ENCODE measurements at regions not wholly inside any gene's neighbourhood (a gene's known extent, or its start where the extent isn't known, plus 50 kb on each side); places are given as distances from the start of the nearest gene placed in this dataset.

- H3K79me2 ChIP-seq: no peaks in the 10 kb centered on the region
- H3K36me3 ChIP-seq (replicated peaks; ENCODE audit: insufficient read depth, low read depth): no peaks in the 10 kb centered on the region
- no peak for DNase-seq (ENCODE audit: low spot score)
- H3K4me2 ChIP-seq: no peak overlapping the region
- H3K4me1 ChIP-seq (ENCODE audit: insufficient read depth): no peaks in the 10 kb centered on the region
- H3K9me2 ChIP-seq (replicated peaks; ENCODE audit: insufficient read depth): no peaks in the 10 kb centered on the region
- no peak overlapping the region for H3K4me3 ChIP-seq
- no peak for TF ChIP-seq EZH2 (IDR thresholded peaks at IDR 0.05; ENCODE audit: borderline replicate concordance)
- no peak for TF ChIP-seq EZH2phosphoT487 (IDR thresholded peaks at IDR 0.05; ENCODE audit: low read depth, severe bottlenecking, unreplicated experiment)
- no peak for TF ChIP-seq CTCF (IDR thresholded peaks at IDR 0.05; ENCODE audit: poor library complexity)
- peaks cover 3% of the 10 kb centered on the region for H3K27me3 ChIP-seq
- no peaks in the 10 kb centered on the region for H3K9me3 ChIP-seq (ENCODE audit: low read depth)
- H3K27ac ChIP-seq: no peak overlapping the region
- WGBS (ENCODE audit: low lambda C conversion rate, missing lambda C conversion rate): 81% methylated on average over 4 of the region's 4 CpGs
- H2AFZ ChIP-seq: no peak overlapping the region
- no peaks in the 10 kb centered on the region for H4K20me1 ChIP-seq (ENCODE audit: insufficient read depth, poor library complexity, severe bottlenecking)
These were observed 78.3 kb upstream of the RGMA start for GRCh38 chr15:93167291-93167690.

- H3K27ac ChIP-seq: no peak overlapping the region
- no peak overlapping the region for H3K4me3 ChIP-seq
- no peak overlapping the region for H3K4me2 ChIP-seq
- H3K9me2 ChIP-seq (replicated peaks; ENCODE audit: insufficient read depth): no peaks in the 10 kb centered on the region
- 82% methylated on average over 8 of the region's 8 CpGs for WGBS (ENCODE audit: low lambda C conversion rate, missing lambda C conversion rate)
- peaks cover 3% of the 10 kb centered on the region for H3K27me3 ChIP-seq
- no peaks in the 10 kb centered on the region for H3K4me1 ChIP-seq (ENCODE audit: insufficient read depth)
- no peak overlapping the region for H2AFZ ChIP-seq
- DNase-seq (ENCODE audit: low spot score): no peak
- no peaks in the 10 kb centered on the region for H4K20me1 ChIP-seq (ENCODE audit: insufficient read depth, poor library complexity, severe bottlenecking)
- H3K79me2 ChIP-seq: no peaks in the 10 kb centered on the region
- TF ChIP-seq EZH2phosphoT487 (IDR thresholded peaks at IDR 0.05; ENCODE audit: low read depth, severe bottlenecking, unreplicated experiment) (no peak), EZH2 (IDR thresholded peaks at IDR 0.05; ENCODE audit: borderline replicate concordance) (no peak), CTCF (IDR thresholded peaks at IDR 0.05; ENCODE audit: poor library complexity) (no peak)
- H3K36me3 ChIP-seq (replicated peaks; ENCODE audit: insufficient read depth, low read depth): no peaks in the 10 kb centered on the region
- H3K9me3 ChIP-seq (ENCODE audit: low read depth): no peaks in the 10 kb centered on the region
These were observed 77.7 kb upstream of the RGMA start for GRCh38 chr15:93166675-93167074.

GRCh38 chr15:93165734-93166470 is 76.9 kb upstream of the RGMA start:
- Histone ChIP-seq H3K4me1 (ENCODE audit: insufficient read depth) (no peaks in the 10 kb centered on the region), H3K9me2 (replicated peaks; ENCODE audit: insufficient read depth) (no peaks in the 10 kb centered on the region), H3K27me3 (peaks cover 3% of the 10 kb centered on the region), H3K4me2 (no peak overlapping the region), H3K79me2 (no peaks in the 10 kb centered on the region), H2AFZ (no peak overlapping the region), H3K9me3 (ENCODE audit: low read depth) (no peaks in the 10 kb centered on the region), H4K20me1 (ENCODE audit: insufficient read depth, poor library complexity, severe bottlenecking) (no peaks in the 10 kb centered on the region), H3K27ac (no peak overlapping the region), H3K36me3 (replicated peaks; ENCODE audit: insufficient read depth, low read depth) (no peaks in the 10 kb centered on the region), H3K4me3 (no peak overlapping the region)
- 68% methylated on average over 10 of the region's 10 CpGs for WGBS (ENCODE audit: low lambda C conversion rate, missing lambda C conversion rate)
- TF ChIP-seq CTCF (IDR thresholded peaks at IDR 0.05; ENCODE audit: poor library complexity) (no peak), EZH2 (IDR thresholded peaks at IDR 0.05; ENCODE audit: borderline replicate concordance) (no peak), EZH2phosphoT487 (IDR thresholded peaks at IDR 0.05; ENCODE audit: low read depth, severe bottlenecking, unreplicated experiment) (no peak)
- DNase-seq (ENCODE audit: low spot score): no peak

All from hepatocyte (in vitro differentiated cells).